NB4 (cell line): ENCODE measurements at regions not wholly inside any gene's neighbourhood (a gene's known extent, or its start where the extent isn't known, plus 50 kb on each side); places are given as distances from the start of the nearest gene placed in this dataset.

Experiments used
- DNase-seq: peaks from one replicate; pipeline ENCODE4 v3.0.0; 2010; ENCODE audit warnings: low read depth
- H3K4me3 ChIP-seq: one replicate; pipeline ENCODE4 v1.5.1; 2011; ENCODE audit warnings: mild to moderate bottlenecking, low read depth, low read length, moderate library complexity
- CTCF ChIP-seq: IDR thresholded peaks from one replicate; pipeline ENCODE4 v1.5.1; 2012; ENCODE audit warnings: low read depth, low read length
- MAX ChIP-seq: IDR thresholded peaks from 2 replicates; pipeline ENCODE4 v1.6.1; 2011; ENCODE audit warnings: low read depth, low read length
- MYC ChIP-seq: IDR thresholded peaks from 2 replicates; pipeline ENCODE4 v1.6.1; 2011; ENCODE audit warnings: low read depth, low read length
- POLR2A ChIP-seq: IDR thresholded peaks from 2 replicates; pipeline ENCODE4 v1.6.1; 2011; ENCODE audit warnings: mild to moderate bottlenecking; ENCODE audit not compliant: insufficient read length; ENCODE audit errors: extremely low read depth

- H3K4me3 ChIP-seq, result peak overlapping the region; percentile 23
- DNase-seq, result peak; percentile 95
- TF ChIP-seq MAX, result peak; percentile 25; the same call in 1 of the 2 replicates
- peak; percentile 35; the same call in 1 of the 2 replicates for TF ChIP-seq MYC
Measured at GRCh38 chr2:142695350-142696257, 181.9 kb upstream of the KYNU start.

GRCh38 chr2:142694282-142694681 lies 183.2 kb upstream of the KYNU start:
- H3K4me3 ChIP-seq, result no peak overlapping the region
- TF ChIP-seq POLR2A (no peak), MAX (no peak), CTCF (no peak), MYC (no peak)
- peak; percentile 61 for DNase-seq

- peak; percentile 96 for DNase-seq
- TF ChIP-seq POLR2A (peak; percentile 32), MYC (no peak), CTCF (no peak), MAX (0 out of 2 replicates have a peak, but pooled peaks have one; percentile 23)
- H3K4me3 ChIP-seq, result peak overlapping the region; percentile 12
Measured at GRCh38 chr2:142693171-142693950, 184.1 kb upstream of the KYNU start.

GRCh38 chr2:142688856-142689605 lies 188.4 kb upstream of the KYNU start:
- no peak for TF ChIP-seq POLR2A
- TF ChIP-seq CTCF, result no peak
- no peak for TF ChIP-seq MYC
- TF ChIP-seq MAX, result no peak
- no peak overlapping the region for H3K4me3 ChIP-seq
- no peak for DNase-seq

- H3K4me3 ChIP-seq, result no peak overlapping the region
- no peak for TF ChIP-seq MAX
- no peak for TF ChIP-seq MYC
- no peak for TF ChIP-seq POLR2A
- TF ChIP-seq CTCF, result no peak
- DNase-seq, result no peak
Measured at GRCh38 chr2:142687509-142687908, 190.0 kb upstream of the KYNU start.
